Ovary (tissue), 3 donors: ENCODE measurements at regions not wholly inside any gene's neighbourhood (a gene's known extent, or its start where the extent isn't known, plus 50 kb on each side); places are given as distances from the start of the nearest gene placed in this dataset.

Experiments used
- CTCF ChIP-seq, 3 donors: fragments of 450-650 bp in 2 of 3; fragments of 200-600 bp in 1 of 3; IDR thresholded peaks; one replicate each; pipeline versions ENCODE4 v1.5.1 to v1.8.0; 2016 to 2022; ENCODE audit warnings: antibody characterized with exemption in 3 of 3, mild to moderate bottlenecking in 1 of 3
- EP300 ChIP-seq: sonication (generic); formaldehyde crosslinking; IDR thresholded peaks from one replicate; pipeline ENCODE4 v1.6.1; 2017; ENCODE audit warnings: antibody characterized with exemption
- POLR2A ChIP-seq: fragments of 450-650 bp; IDR thresholded peaks from one replicate; pipeline ENCODE4 v1.6.1; 2017; ENCODE audit warnings: antibody characterized with exemption, mild to moderate bottlenecking, moderate library complexity
- donor health status: DM: no; HTN: no; CAD: no.

- TF ChIP-seq CTCF (IDR thresholded peaks at IDR 0.05) (no peak), POLR2A (no peak), EP300 (no peak)
Measured at GRCh38 chr5:98175474-98175873, 598.0 kb upstream of the RGMB start.
